Stomach (tissue), 4 donors: ENCODE measurements at regions not wholly inside any gene's neighbourhood (a gene's known extent, or its start where the extent isn't known, plus 50 kb on each side); places are given as distances from the start of the nearest gene placed in this dataset.

Experiments used
- CTCF ChIP-seq, 7 experiments: fragments of 450-650 bp in 4 of 7; fragments of 200-600 bp in 3 of 7; sonication (generic) in 3 of 7; IDR thresholded peaks; one replicate each; pipeline ENCODE4 v1.5.1; 2016 to 2019; ENCODE audit warnings: antibody characterized with exemption in 7 of 7, control low read depth in 2 of 7, mild to moderate bottlenecking in 1 of 7
- POLR2A ChIP-seq, 4 donors: fragments of 450-650 bp; IDR thresholded peaks; one replicate each; pipeline ENCODE4 v1.6.1; 2016; ENCODE audit warnings: antibody characterized with exemption in 4 of 4, control low read depth in 2 of 4, mild to moderate bottlenecking in 1 of 4, moderate library complexity in 1 of 4

- TF ChIP-seq CTCF (IDR thresholded peaks at IDR 0.05), result no peak
- TF ChIP-seq POLR2A (IDR thresholded peaks at IDR 0.05), result no peak
Measured at GRCh38 chrX:39513836-39514235, 583.9 kb downstream of the BCOR start.
